ENCODE measurements at regions not wholly inside any gene's neighbourhood (a gene's known extent, or its start where the extent isn't known, plus 50 kb on each side); places are given as distances from the start of the nearest gene placed in this dataset.

GRCh38 chr5:6941631-6942030 is 228.4 kb downstream of the TENT4A start:
- H3K9me3 ChIP-seq, result no peaks in the 10 kb centered on the region
- DNase-seq (ENCODE audit: low spot score), result no peak

GRCh38 chr5:6943197-6944112 is 230.2 kb downstream of the TENT4A start:
- Histone ChIP-seq H3K27me3 (no peaks in the 10 kb centered on the region), H3K4me1 (no peaks in the 10 kb centered on the region), H3K4me3 (no peak overlapping the region), H3K36me3 (no peaks in the 10 kb centered on the region), H3K9me3 (no peaks in the 10 kb centered on the region), H3K27ac (no peak overlapping the region)
- no peak for TF ChIP-seq CTCF (IDR thresholded peaks at IDR 0.05)
- DNase-seq (ENCODE audit: low spot score), result no peak

More at GRCh38 chr5:6941631-6942030, 228.4 kb downstream of the TENT4A start:
- Histone ChIP-seq H3K27ac (no peak overlapping the region), H3K36me3 (no peaks in the 10 kb centered on the region), H3K4me1 (no peaks in the 10 kb centered on the region), H3K27me3 (no peaks in the 10 kb centered on the region), H3K4me3 (no peak overlapping the region)
- no peak for TF ChIP-seq CTCF (IDR thresholded peaks at IDR 0.05)

DNA sequence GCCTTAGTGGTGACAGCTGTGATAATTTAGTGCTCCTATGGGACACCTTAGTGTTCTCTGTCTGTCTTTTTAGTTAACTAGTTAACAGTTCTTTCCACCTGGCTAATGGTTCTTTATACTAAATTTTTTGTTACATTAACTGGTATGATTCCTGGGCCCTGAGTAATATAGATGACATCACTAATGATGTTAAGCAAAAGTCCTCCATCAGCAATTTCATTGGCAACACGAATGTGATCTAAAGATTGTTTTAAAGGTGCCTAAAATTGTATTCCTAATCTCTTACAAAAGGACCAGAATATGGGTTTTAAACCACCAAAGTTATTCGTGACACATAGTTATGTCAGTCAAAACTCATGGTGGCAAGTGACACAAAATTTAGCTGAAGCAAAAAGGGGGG is 235.3 kb downstream of the TENT4A start:
- no peaks in the 10 kb centered on the region for H3K27me3 ChIP-seq
- no peaks in the 10 kb centered on the region for H3K4me1 ChIP-seq
- no peak for DNase-seq (ENCODE audit: low spot score)
- H3K4me3 ChIP-seq, result no peak overlapping the region
- H3K9me3 ChIP-seq, result no peaks in the 10 kb centered on the region
- no peak overlapping the region for H3K27ac ChIP-seq
- H3K36me3 ChIP-seq, result no peaks in the 10 kb centered on the region
- TF ChIP-seq CTCF (IDR thresholded peaks at IDR 0.05), result no peak

GRCh38 chr5:6949230-6949629 is 236.0 kb downstream of the TENT4A start:
- TF ChIP-seq CTCF (IDR thresholded peaks at IDR 0.05), result no peak
- no peak for DNase-seq (ENCODE audit: low spot score)
- Histone ChIP-seq H3K27me3 (no peaks in the 10 kb centered on the region), H3K9me3 (no peaks in the 10 kb centered on the region), H3K27ac (no peak overlapping the region), H3K4me1 (no peaks in the 10 kb centered on the region), H3K4me3 (no peak overlapping the region), H3K36me3 (no peaks in the 10 kb centered on the region)

DNA sequence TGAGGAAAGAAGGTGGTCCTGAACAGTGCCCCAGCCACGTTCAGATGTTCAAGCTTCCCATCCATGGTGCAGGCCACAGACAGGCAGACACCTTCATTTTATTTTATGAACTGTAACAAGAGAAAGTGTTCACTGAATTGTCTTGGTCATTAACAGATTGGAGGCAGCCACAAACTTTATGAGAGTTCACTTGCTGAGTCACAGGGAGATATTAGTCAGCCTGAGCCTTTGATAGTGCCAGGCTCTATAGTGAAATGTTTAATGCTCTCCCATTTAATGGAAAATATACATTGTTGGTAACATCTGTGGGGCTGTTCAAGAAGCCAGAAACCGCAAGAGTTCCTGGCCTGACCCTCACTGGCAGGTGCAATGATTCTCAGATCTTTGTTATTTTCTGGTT is 237.0 kb downstream of the TENT4A start:
- TF ChIP-seq CTCF (IDR thresholded peaks at IDR 0.05), result no peak
- H3K27ac ChIP-seq, result no peak overlapping the region
- H3K36me3 ChIP-seq, result no peaks in the 10 kb centered on the region
- DNase-seq (ENCODE audit: low spot score), result no peak
- H3K4me1 ChIP-seq, result no peaks in the 10 kb centered on the region
- no peak overlapping the region for H3K4me3 ChIP-seq
- no peaks in the 10 kb centered on the region for H3K27me3 ChIP-seq
- no peaks in the 10 kb centered on the region for H3K9me3 ChIP-seq

All from right atrium auricular region (tissue), 2 donors.